Activated CD8-positive, alpha-beta T cell treated with anti-CD3 and anti-CD28 coated beads, Interleukin-2, amount 10 ng/mL, durations not matched to agents 7 days and 5 days (primary cell): ENCODE measurements at regions not wholly inside any gene's neighbourhood (a gene's known extent, or its start where the extent isn't known, plus 50 kb on each side); places are given as distances from the start of the nearest gene placed in this dataset.

Experiments used
- ATAC-seq: fragments of 150-1000 bp; cut with Tn5 transposase; one replicate; pipeline ENCODE4 v1.10.0; 2021; ENCODE audit warnings: moderate library complexity
- CTCF ChIA-PET: fragments of 350-600 bp; sonication (Branson Sonifier 250); formaldehyde crosslinking; loops from one replicate; lab custom pipeline; 2021; ENCODE audit warnings: antibody characterized with exemption; lab: Charles Lee
- POLR2A ChIA-PET: fragments of 350-600 bp; sonication (Branson Sonifier 250); formaldehyde crosslinking; loops from one replicate; lab custom pipeline; 2021; ENCODE audit warnings: antibody characterized with exemption; lab: Charles Lee
- DNase-seq: peaks from one replicate; pipeline ENCODE4 v3.0.0-alpha.2; 2020
- H3K27ac Mint-ChIP-seq: one replicate; pipeline ENCODE4 v1.8.0; 2021; ENCODE audit warnings: mild to moderate bottlenecking, mixed read lengths
- H3K27me3 Mint-ChIP-seq: one replicate; pipeline ENCODE4 v1.8.0; 2021; ENCODE audit warnings: low read depth, mixed read lengths
- H3K36me3 Mint-ChIP-seq: one replicate; pipeline ENCODE4 v1.8.0; 2021; ENCODE audit warnings: low read depth, mixed read lengths
- H3K4me1 Mint-ChIP-seq: one replicate; pipeline ENCODE4 v1.8.0; 2021; ENCODE audit warnings: low read depth, mixed read lengths
- H3K4me3 Mint-ChIP-seq: one replicate; pipeline ENCODE4 v1.8.0; 2021; ENCODE audit warnings: mild to moderate bottlenecking, mixed read lengths
- H3K9me3 Mint-ChIP-seq: one replicate; pipeline ENCODE4 v1.8.0; 2022; ENCODE audit warnings: mixed read lengths; ENCODE audit not compliant: insufficient read depth

DNA sequence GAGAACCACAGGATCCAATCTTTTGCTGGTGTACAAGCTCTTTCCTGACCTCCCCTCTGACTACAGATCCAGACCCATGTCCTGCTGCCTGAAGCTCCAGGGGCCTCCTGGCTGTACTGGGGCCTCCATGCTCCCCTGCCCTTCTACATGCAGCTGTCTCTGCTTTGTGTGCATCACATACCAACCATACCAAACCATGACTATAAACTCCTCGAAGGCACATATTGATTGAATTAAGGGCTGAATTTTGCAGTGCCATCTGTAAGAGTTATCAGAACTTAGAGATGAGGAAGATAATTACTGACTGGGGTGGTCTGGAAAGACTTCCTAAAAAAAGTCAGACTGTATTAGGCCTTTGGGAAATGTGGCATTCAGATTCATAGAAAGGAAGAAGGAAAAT is 139.9 kb upstream of the CXCR4 start:
- Mint-ChIP-seq H3K4me3 (no peak overlapping the region), H3K36me3 (peaks cover 2% of the 10 kb centered on the region), H3K27me3 (peaks cover 7% of the 10 kb centered on the region), H3K4me1 (peaks cover 5% of the 10 kb centered on the region), H3K27ac (no peak overlapping the region), H3K9me3 (no peaks in the 10 kb centered on the region)
- no peak for ATAC-seq
- DNase-seq: no peak
- POLR2A ChIA-PET: interaction anchor here (1.1 kb wide), 1 partner anchor 16 kb away, joined by 3 read pairs; no protein-coding TSS in a partner anchor
- CTCF ChIA-PET: interaction anchor here (2.8 kb wide), 1 partner anchor 344 kb away, joined by 10 read pairs; no protein-coding TSS in a partner anchor

DNA sequence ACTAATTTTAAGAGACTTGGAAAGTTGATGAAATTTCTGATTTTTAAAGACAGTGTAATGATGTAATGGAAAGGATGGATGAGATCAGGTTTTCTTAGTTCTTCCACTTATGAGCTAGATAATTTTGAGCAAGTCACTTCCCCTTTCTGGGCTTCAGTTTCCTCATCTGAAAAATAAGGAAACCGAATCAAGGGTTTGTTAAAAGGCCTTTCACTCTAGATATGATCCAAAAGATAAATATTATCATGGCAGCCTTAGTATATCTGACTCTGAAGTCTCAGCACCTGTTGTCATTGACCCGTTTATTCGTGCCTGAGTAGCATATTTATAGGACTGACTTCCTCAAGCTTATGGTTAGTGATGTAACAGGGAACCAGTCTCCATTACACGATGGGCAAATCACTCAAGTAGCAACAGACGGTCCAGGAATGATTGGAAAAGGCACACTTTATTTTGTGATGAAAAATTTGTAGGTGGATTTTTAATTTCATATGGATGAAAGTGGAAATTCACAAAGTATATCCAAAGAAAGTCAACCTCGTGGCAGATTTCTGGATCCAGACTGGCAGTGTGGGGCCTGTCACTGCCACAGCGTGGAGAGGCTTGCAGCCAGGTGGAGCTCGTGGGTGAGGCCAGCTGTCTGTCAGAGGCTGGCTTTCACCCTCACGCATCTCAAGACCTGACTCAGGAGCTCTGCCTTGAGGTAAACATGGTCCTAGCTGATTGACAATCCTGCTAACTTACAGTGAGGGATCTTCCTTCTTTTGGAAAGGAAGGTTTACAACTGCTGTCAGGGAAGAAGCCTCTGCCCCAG is 137.9 kb upstream of the CXCR4 start:
- ATAC-seq: no peak
- POLR2A ChIA-PET: no interaction called here

DNA sequence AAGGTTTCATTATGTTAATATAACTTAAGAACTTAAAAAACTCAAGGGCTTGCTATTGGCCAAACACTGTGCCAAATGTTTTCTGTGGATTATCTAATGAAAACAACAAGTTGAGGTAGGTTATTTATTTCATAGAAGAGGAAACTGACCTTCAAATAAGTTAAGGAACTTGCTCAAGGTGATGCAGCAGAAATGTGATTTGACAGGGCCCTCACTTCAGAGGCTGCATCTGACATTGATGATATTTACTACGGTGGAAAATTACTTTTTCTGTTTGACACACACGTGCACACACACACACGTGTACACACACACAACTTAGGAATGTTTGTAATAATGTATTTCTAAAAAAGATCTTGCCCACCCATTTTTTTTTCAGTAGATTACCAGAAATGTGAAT is 137.2 kb upstream of the CXCR4 start:
- Mint-ChIP-seq H3K4me3 (no peak overlapping the region), H3K36me3 (peaks cover 2% of the 10 kb centered on the region), H3K4me1 (peaks cover 23% of the 10 kb centered on the region), H3K27ac (no peak overlapping the region), H3K9me3 (no peaks in the 10 kb centered on the region), H3K27me3 (peaks cover 9% of the 10 kb centered on the region)
- ChIA-PET POLR2A (no interaction called here), CTCF (interaction anchor here (1.3 to 2.8 kb wide), 2 partner anchors 118 to 341 kb away, joined by 3 to 10 read pairs; no protein-coding TSS in a partner anchor)
- ATAC-seq: no peak
- DNase-seq: no peak

More for the DNA sequence above, 137.9 kb upstream of the CXCR4 start:
- Mint-ChIP-seq H3K4me3 (no peak overlapping the region), H3K4me1 (peaks cover 18% of the 10 kb centered on the region), H3K27ac (no peak overlapping the region), H3K9me3 (no peaks in the 10 kb centered on the region), H3K27me3 (peaks cover 7% of the 10 kb centered on the region), H3K36me3 (peaks cover 2% of the 10 kb centered on the region)
- CTCF ChIA-PET: interaction anchor here (0.7 to 2.8 kb wide), 5 partner anchors 13 to 342 kb away, joined by 3 to 10 read pairs (median 3); no protein-coding TSS in a partner anchor
- DNase-seq: no peak

- H3K4me3 Mint-ChIP-seq: no peak overlapping the region
- H3K9me3 Mint-ChIP-seq: no peaks in the 10 kb centered on the region
- CTCF ChIA-PET: interaction anchor here (1.3 kb wide), 1 partner anchor 118 kb away, joined by 3 read pairs; no protein-coding TSS in a partner anchor
- no peak for ATAC-seq
- POLR2A ChIA-PET: interaction anchor here (0.7 kb wide), 1 partner anchor 392 kb away, joined by 4 read pairs; no protein-coding TSS in a partner anchor
- DNase-seq: no peak
- H3K27ac Mint-ChIP-seq: no peak overlapping the region
- H3K36me3 Mint-ChIP-seq: peaks cover 2% of the 10 kb centered on the region
- H3K27me3 Mint-ChIP-seq: peaks cover 9% of the 10 kb centered on the region
- H3K4me1 Mint-ChIP-seq: peaks cover 23% of the 10 kb centered on the region
These were observed 136.7 kb upstream of the CXCR4 start for GRCh38 chr2:136254681-136255080.

DNA sequence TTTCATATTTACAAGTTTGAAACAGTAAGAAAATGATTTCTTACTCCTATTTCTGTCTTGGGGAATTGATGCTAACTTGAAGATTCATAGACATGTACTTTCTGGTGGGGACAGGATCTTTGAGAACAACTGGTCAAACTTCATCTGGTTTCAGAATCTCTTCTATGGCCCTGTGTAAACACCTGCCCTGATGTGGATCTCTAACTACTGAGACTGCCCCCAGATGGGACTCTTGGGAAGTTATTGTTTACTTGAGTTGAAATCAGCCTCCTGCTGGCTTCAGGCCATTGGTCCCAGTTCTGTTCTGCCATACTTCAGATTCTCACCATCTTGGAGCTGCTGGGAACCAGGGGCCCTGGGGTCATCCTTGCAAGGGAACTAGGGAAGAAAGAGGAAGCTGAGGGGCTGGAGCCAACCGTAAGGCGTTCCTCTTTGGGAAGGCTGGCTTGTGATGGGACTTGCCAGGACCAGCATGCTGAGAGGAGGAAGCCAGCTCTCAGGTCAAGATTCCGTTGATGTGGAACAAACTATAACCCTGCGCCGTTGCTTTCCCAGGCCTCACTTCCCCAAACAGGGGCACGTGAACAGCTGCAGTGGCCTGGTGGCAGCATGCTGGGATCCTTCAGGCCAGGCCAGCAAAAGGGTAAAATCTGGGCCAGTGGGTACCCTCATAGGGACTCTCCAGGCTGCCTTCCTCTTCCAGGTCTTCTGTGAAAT is 135.5 kb upstream of the CXCR4 start:
- CTCF ChIA-PET: no interaction called here
- no peak for DNase-seq
- no peaks in the 10 kb centered on the region for H3K9me3 Mint-ChIP-seq
- H3K36me3 Mint-ChIP-seq: peaks cover 3% of the 10 kb centered on the region
- no peak overlapping the region for H3K4me3 Mint-ChIP-seq
- no peak overlapping the region for H3K27ac Mint-ChIP-seq
- no peak for ATAC-seq
- peaks cover 23% of the 10 kb centered on the region for H3K4me1 Mint-ChIP-seq
- POLR2A ChIA-PET: interaction anchor here (0.6 kb wide), 1 partner anchor 24 kb away, joined by 3 read pairs; no protein-coding TSS in a partner anchor
- peaks cover 11% of the 10 kb centered on the region for H3K27me3 Mint-ChIP-seq

DNA sequence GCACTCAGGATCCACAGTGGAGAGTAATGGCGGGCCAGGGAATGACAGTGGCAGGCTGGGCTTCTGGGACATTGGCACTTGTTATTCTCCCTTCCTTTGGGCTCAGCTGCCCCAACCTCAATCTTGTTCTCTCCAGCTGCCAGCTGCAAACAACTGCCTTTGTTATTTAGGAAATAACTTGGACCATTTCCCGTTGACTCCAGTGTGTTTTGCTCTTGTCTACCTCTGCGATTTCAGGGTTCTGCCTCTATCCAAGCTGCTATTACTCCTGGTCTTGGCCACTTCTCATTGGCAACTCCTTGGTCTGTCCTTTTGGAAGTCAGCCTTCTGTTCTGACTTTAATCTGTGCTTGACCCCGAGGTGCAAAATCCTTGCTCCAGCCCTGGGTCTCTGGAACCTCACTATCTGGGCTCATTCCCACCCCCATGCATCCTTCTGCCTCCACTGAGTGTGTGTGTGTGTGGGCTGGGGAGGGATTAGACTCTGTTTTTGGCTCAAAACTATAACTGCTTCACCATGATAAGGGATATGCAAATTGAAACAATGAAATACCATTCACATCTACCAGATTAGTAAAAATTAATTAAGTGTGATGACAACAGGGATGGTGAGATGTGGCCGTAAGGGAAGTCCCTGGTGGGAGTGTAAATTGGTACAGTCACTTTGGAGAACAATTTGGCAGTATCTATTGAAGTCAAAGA is 134.1 kb upstream of the CXCR4 start:
- POLR2A ChIA-PET: no interaction called here
- CTCF ChIA-PET: no interaction called here
- Mint-ChIP-seq H3K27ac (peak overlapping the region; percentile 10), H3K27me3 (peaks cover 11% of the 10 kb centered on the region), H3K4me1 (peaks cover 25% of the 10 kb centered on the region), H3K36me3 (peaks cover 3% of the 10 kb centered on the region), H3K9me3 (no peaks in the 10 kb centered on the region), H3K4me3 (no peak overlapping the region)
- ATAC-seq (no peak), DNase-seq (no peak)

DNA sequence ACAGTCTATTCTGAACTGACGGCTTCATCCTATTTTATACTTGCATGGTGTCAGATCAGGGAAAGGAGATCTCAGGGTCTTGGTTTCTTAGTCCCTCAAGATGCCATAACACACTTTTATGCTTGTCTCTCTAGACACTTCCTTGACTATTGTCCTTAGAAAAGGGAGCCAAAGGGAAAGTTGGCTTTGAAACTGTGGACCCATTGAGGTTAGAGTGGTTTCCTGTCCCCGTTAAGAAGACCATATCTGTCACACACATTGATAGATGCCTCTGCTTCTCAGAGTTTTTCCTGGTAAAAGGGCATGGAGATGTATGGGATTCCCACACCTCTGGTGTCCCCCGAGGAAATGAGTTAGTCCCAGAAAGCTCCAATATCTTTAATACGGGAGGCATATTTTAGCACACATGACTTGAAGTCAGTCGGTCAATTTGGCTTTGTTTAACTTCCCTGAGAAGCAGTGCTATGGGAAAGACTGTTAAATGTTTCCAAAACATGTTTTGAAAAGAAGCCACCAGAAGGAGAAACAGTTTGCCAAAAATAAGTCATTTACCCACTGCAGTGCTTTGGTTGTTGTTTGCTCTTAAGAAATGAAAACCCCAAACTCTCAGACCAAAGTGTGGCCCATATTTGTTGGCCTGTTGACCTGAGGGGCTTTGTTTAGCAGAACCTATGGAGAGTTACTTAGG is 133.4 kb upstream of the CXCR4 start:
- no peaks in the 10 kb centered on the region for H3K9me3 Mint-ChIP-seq
- H3K27me3 Mint-ChIP-seq: peaks cover 9% of the 10 kb centered on the region
- ChIA-PET CTCF (no interaction called here), POLR2A (interaction anchor here (0.7 kb wide), 1 partner anchor 8 kb away, joined by 3 read pairs; no protein-coding TSS in a partner anchor)
- peaks cover 25% of the 10 kb centered on the region for H3K4me1 Mint-ChIP-seq
- H3K4me3 Mint-ChIP-seq: no peak overlapping the region
- no peak for DNase-seq
- no peak overlapping the region for H3K27ac Mint-ChIP-seq
- no peak for ATAC-seq
- peaks cover 3% of the 10 kb centered on the region for H3K36me3 Mint-ChIP-seq

GRCh38 chr2:136250131-136250530 is 132.2 kb upstream of the CXCR4 start:
- H3K36me3 Mint-ChIP-seq: peaks cover 1% of the 10 kb centered on the region
- no peaks in the 10 kb centered on the region for H3K9me3 Mint-ChIP-seq
- no peak overlapping the region for H3K27ac Mint-ChIP-seq
- ChIA-PET POLR2A (no interaction called here), CTCF (interaction anchor here (1.9 kb wide), 1 partner anchor 10 kb away, joined by 4 read pairs; no protein-coding TSS in a partner anchor)
- H3K4me3 Mint-ChIP-seq: no peak overlapping the region
- DNase-seq: no peak
- peaks cover 9% of the 10 kb centered on the region for H3K27me3 Mint-ChIP-seq
- no peak for ATAC-seq
- H3K4me1 Mint-ChIP-seq: peaks cover 20% of the 10 kb centered on the region

- DNase-seq (no peak), ATAC-seq (no peak)
- Mint-ChIP-seq H3K4me1 (peaks cover 23% of the 10 kb centered on the region), H3K9me3 (no peaks in the 10 kb centered on the region), H3K27ac (peak overlapping the region; percentile 10), H3K36me3 (peaks cover 1% of the 10 kb centered on the region), H3K4me3 (no peak overlapping the region), H3K27me3 (peaks cover 9% of the 10 kb centered on the region)
- ChIA-PET POLR2A (no interaction called here), CTCF (interaction anchor here (1.9 kb wide), 1 partner anchor 9 kb away, joined by 4 read pairs; no protein-coding TSS in a partner anchor)
These were observed 131.0 kb upstream of the CXCR4 start for GRCh38 chr2:136248907-136249306.

DNA sequence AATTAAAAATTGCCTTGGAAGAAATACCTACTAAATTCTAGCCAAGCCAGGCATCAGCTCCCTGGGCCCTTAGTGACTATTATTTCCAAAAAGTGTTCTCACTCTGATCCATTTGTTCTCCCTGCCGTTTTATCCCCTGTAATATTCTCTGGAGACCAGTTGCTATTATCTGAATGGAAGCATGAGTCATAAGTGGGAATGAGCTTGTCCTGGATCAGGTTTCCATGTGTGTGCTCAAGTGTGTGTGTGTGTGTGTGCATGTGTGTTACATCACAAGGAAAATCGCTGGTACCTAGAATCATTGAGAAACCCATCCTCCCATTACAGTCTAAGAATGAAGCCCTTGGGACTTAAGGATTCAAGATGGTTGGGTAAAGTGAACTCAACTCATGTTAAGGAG is 130.3 kb upstream of the CXCR4 start:
- no peaks in the 10 kb centered on the region for H3K9me3 Mint-ChIP-seq
- H3K4me1 Mint-ChIP-seq: peaks cover 28% of the 10 kb centered on the region
- H3K4me3 Mint-ChIP-seq: no peak overlapping the region
- DNase-seq: no peak
- ATAC-seq: no peak
- H3K27me3 Mint-ChIP-seq: peaks cover 9% of the 10 kb centered on the region
- ChIA-PET POLR2A (no interaction called here), CTCF (interaction anchor here (1.5 kb wide), 1 partner anchor 9 kb away, joined by 5 read pairs; no protein-coding TSS in a partner anchor)
- no peak overlapping the region for H3K27ac Mint-ChIP-seq
- peaks cover 1% of the 10 kb centered on the region for H3K36me3 Mint-ChIP-seq
